GM23248 (cell line): ENCODE measurements at regions not wholly inside any gene's neighbourhood (a gene's known extent, or its start where the extent isn't known, plus 50 kb on each side); places are given as distances from the start of the nearest gene placed in this dataset.
A peak's percentile ranks its signal among the peaks of the same experiment; 100 is the strongest.
"Not testable (repeated sequence)": the region's sequence is repeated elsewhere in the genome, so short reads cannot be mapped to it uniquely, and the experiment has no call there.

Source experiments
- DNase-seq: peaks from one replicate; pipeline ENCODE4 v3.0.0-alpha.2; 2015
- H2AFZ ChIP-seq: fragments of 200-600 bp; sonication (generic); 2 replicates; pipeline ENCODE4 v1.6.1; 2016; ENCODE audit warnings: antibody characterized with exemption
- H3F3A ChIP-seq: fragments of 200-600 bp; sonication (generic); 2 replicates; pipeline ENCODE4 v1.6.1; 2016; ENCODE audit warnings: mild to moderate bottlenecking, antibody characterized with exemption, mixed run types; ENCODE audit not compliant: insufficient read depth
- H3K27ac ChIP-seq: fragments of 200-600 bp; sonication (generic); 2 replicates; pipeline ENCODE4 v1.5.1; 2016; ENCODE audit warnings: mild to moderate bottlenecking
- H3K27me3 ChIP-seq: fragments of 200-600 bp; sonication (generic); replicated peaks from 2 replicates; pipeline ENCODE4 v1.6.1; 2016; ENCODE audit warnings: mild to moderate bottlenecking; ENCODE audit not compliant: insufficient read depth
- H3K36me3 ChIP-seq: fragments of 200-600 bp; sonication (generic); 2 replicates; pipeline ENCODE4 v1.6.1; 2016; ENCODE audit warnings: low read depth, mild to moderate bottlenecking
- H3K4me1 ChIP-seq: fragments of 200-600 bp; sonication (generic); 2 replicates; pipeline ENCODE4 v1.6.1; 2016; ENCODE audit warnings: mild to moderate bottlenecking; ENCODE audit not compliant: insufficient read depth
- H3K4me2 ChIP-seq: fragments of 200-600 bp; sonication (generic); one replicate; pipeline ENCODE4 v1.6.1; 2016; ENCODE audit warnings: mild to moderate bottlenecking; ENCODE audit not compliant: unreplicated experiment
- H3K4me3 ChIP-seq: fragments of 200-600 bp; sonication (generic); 2 replicates; pipeline ENCODE4 v1.5.1; 2016; ENCODE audit warnings: mild to moderate bottlenecking
- H3K79me2 ChIP-seq: fragments of 200-600 bp; sonication (generic); 2 replicates; pipeline ENCODE4 v1.6.1; 2016; ENCODE audit warnings: mild to moderate bottlenecking; ENCODE audit not compliant: insufficient read depth
- H3K9ac ChIP-seq: fragments of 200-600 bp; sonication (generic); 2 replicates; pipeline ENCODE4 v1.6.1; 2016; ENCODE audit warnings: mild to moderate bottlenecking
- H3K9me2 ChIP-seq: fragments of 200-600 bp; sonication (generic); 2 replicates; pipeline ENCODE4 v1.6.1; 2016; ENCODE audit warnings: mixed run types, mild to moderate bottlenecking, moderate library complexity; ENCODE audit not compliant: insufficient read depth
- H3K9me3 ChIP-seq: fragments of 200-600 bp; sonication (generic); one replicate; pipeline ENCODE4 v1.6.1; 2017; ENCODE audit warnings: low read depth
- H4K20me1 ChIP-seq: fragments of 200-600 bp; sonication (generic); 2 replicates; pipeline ENCODE4 v1.6.0; 2016; ENCODE audit not compliant: insufficient read depth
- EZH2 ChIP-seq: fragments of 200-600 bp; sonication (generic); IDR thresholded peaks from 2 replicates; pipeline ENCODE4 v1.6.1; 2018; ENCODE audit warnings: antibody characterized with exemption, mild to moderate bottlenecking; ENCODE audit not compliant: insufficient read depth, poor library complexity, severe bottlenecking
- EZH2phosphoT487 ChIP-seq: fragments of 200-600 bp; sonication (generic); IDR thresholded peaks from 2 replicates; pipeline ENCODE4 v1.6.1; 2018; ENCODE audit warnings: antibody characterized with exemption, moderate library complexity, mild to moderate bottlenecking, low read depth; ENCODE audit not compliant: insufficient read depth
- WGBS, 2 experiments: methylation state at CpG; one replicate each; pipeline ENCODE4 v1.1.6; 2015 to 2017; ENCODE audit warnings: low lambda C conversion rate in 2 of 2, low coverage in 1 of 2; ENCODE audit errors: missing lambda C conversion rate in 2 of 2; 5-methylcytosine and 5-hydroxymethylcytosine counted together
- in situ Hi-C: fragments of 300-500 bp; cut with MboI; formaldehyde crosslinking; loops from 2 replicates; pipeline ENCODE4 v1.15.0; 2020

DNA sequence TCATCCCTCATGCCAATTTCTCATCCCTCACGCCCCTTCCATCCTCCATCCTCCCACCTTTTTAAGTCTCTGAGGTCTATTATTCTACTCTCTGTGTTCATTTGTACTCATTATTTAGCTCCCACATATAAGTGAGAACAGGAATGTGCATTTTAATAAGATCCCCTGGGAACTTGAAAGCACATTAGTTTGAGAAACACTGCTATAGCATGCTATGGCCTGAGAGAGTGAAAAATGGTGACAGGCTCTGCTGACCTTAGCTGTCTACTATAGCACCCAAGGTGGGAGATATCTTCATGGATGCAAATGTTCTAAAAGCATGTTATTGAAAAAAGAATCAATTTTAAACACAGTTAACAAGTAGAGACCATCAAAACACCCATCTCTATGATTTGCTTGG lies 712.0 kb downstream of the TFAP2A start:
- Histone ChIP-seq H3K4me2 (no peak overlapping the region), H3K79me2 (no peaks in the 10 kb centered on the region), H3K36me3 (no peaks in the 10 kb centered on the region), H4K20me1 (no peaks in the 10 kb centered on the region), H2AFZ (no peak overlapping the region), H3K27me3 (no peaks in the 10 kb centered on the region), H3K9me3 (no peaks in the 10 kb centered on the region), H3K9me2 (no peaks in the 10 kb centered on the region), H3K4me1 (no peaks in the 10 kb centered on the region), H3K9ac (no peak overlapping the region), H3K27ac (no peak overlapping the region), H3K4me3 (no peak overlapping the region), H3F3A (no peaks in the 10 kb centered on the region)
- TF ChIP-seq EZH2phosphoT487 (no peak), EZH2 (no peak)
- in situ Hi-C loops: no loop called here
- WGBS, 2 experiments: 17 to 29% methylated on average over 1 of the region's 1 CpG
- no peak for DNase-seq

DNA sequence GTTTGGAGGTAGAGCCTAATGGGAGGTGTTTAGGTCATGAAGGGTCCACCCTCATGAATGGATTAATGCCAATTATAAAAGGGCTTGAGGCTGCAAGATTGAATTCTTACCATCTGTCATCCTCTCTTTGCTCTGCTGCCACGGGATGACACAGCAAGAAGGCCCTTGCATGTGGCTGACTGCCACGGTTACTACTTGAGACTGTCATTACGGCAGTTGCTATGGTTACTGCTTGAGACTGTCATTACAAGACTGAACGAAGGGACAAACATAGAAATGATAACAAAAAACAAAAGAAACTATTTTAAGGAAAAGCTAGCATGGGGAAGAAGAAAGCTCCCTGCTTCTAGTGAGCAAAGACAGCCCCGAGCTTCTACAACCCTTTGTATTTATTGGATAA lies 715.0 kb downstream of the TFAP2A start:
- no peak overlapping the region for H3K9ac ChIP-seq
- H2AFZ ChIP-seq: no peak overlapping the region
- H3K9me3 ChIP-seq: no peaks in the 10 kb centered on the region
- no peaks in the 10 kb centered on the region for H3K36me3 ChIP-seq
- no peaks in the 10 kb centered on the region for H4K20me1 ChIP-seq
- no peaks in the 10 kb centered on the region for H3K9me2 ChIP-seq
- no peak overlapping the region for H3K4me3 ChIP-seq
- no peaks in the 10 kb centered on the region for H3K27me3 ChIP-seq
- H3K4me2 ChIP-seq: no peak overlapping the region
- H3K79me2 ChIP-seq: no peaks in the 10 kb centered on the region
- no peak for TF ChIP-seq EZH2phosphoT487
- TF ChIP-seq EZH2: no peak
- no peaks in the 10 kb centered on the region for H3K4me1 ChIP-seq
- in situ Hi-C loops: no loop called here
- H3K27ac ChIP-seq: no peak overlapping the region
- WGBS, 2 experiments: 8% methylated on average over 5 of the region's 5 CpGs
- H3F3A ChIP-seq: no peaks in the 10 kb centered on the region
- DNase-seq: peak; percentile 45

DNA sequence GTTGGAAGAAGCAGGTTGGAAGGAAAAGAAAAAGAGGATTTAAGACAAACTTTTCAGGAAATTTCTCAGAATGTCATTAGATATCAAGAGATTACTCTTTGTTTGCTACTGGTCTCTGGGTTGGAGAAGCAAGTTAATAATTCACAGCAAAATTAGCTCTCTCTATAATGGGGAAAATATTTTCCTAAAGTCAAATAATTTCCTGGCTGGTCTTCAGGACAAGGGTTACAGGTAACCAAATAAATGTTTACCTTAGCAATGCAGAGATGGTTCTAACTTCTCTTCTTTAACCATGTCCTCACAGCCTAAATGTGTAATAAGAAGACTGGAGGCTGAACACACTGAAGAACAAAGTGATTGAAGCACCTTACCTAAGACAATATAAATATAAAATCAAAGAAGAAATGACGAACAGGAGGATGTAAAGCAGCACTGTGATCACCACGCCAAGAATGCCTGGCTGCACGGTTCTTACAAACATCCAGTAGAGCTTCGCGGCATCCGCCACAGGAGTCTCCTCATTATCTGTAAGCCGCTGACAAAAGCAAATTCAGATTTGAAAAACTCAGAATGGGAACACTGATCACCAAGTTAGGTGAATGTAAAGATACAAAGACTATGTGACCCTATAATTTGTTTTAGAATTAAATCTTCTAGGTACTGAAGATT lies 717.5 kb downstream of the TFAP2A start:
- Histone ChIP-seq H3K27me3 (no peaks in the 10 kb centered on the region), H2AFZ (no peak overlapping the region), H3K4me1 (no peaks in the 10 kb centered on the region), H3K27ac (no peak overlapping the region), H3K79me2 (no peaks in the 10 kb centered on the region), H3K4me2 (no peak overlapping the region), H3K4me3 (no peak overlapping the region), H3K36me3 (no peaks in the 10 kb centered on the region), H3K9me2 (no peaks in the 10 kb centered on the region), H3K9ac (no peak overlapping the region), H4K20me1 (no peaks in the 10 kb centered on the region), H3F3A (no peaks in the 10 kb centered on the region), H3K9me3 (no peaks in the 10 kb centered on the region)
- 47 to 60% methylated on average over 7 of the region's 7 CpGs for WGBS, 2 experiments
- TF ChIP-seq EZH2phosphoT487: no peak
- TF ChIP-seq EZH2: no peak
- in situ Hi-C loops: no loop called here
- no peak for DNase-seq

DNA sequence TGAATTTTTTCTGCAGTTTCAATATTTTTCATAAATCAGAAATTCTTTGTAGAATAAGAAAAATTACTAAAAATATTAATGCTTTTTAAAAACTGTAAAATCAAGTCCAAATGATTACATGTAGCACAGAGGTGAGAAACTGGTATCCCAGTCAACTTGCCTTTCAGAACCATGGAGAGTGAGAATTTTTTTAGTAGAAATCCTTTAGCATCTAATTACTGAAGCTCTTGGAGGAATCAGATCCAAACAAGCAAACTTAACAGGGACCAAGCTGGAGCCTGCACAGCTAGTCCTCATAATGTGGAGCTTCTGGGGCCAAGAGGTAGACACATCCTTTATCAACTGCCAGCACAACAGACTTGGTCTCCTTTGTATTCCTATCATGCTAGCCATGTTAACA lies 724.5 kb downstream of the TFAP2A start:
- Histone ChIP-seq H3K9me3 (no peaks in the 10 kb centered on the region), H4K20me1 (no peaks in the 10 kb centered on the region), H3K27me3 (no peaks in the 10 kb centered on the region), H3K27ac (no peak overlapping the region), H3F3A (no peaks in the 10 kb centered on the region), H3K36me3 (no peaks in the 10 kb centered on the region), H3K79me2 (no peaks in the 10 kb centered on the region), H3K4me2 (no peak overlapping the region), H3K4me3 (no peak overlapping the region), H3K9ac (no peak overlapping the region), H3K4me1 (no peaks in the 10 kb centered on the region), H2AFZ (no peak overlapping the region), H3K9me2 (no peaks in the 10 kb centered on the region)
- in situ Hi-C loops: no loop called here
- TF ChIP-seq EZH2 (no peak), EZH2phosphoT487 (no peak)
- DNase-seq: no peak

DNA sequence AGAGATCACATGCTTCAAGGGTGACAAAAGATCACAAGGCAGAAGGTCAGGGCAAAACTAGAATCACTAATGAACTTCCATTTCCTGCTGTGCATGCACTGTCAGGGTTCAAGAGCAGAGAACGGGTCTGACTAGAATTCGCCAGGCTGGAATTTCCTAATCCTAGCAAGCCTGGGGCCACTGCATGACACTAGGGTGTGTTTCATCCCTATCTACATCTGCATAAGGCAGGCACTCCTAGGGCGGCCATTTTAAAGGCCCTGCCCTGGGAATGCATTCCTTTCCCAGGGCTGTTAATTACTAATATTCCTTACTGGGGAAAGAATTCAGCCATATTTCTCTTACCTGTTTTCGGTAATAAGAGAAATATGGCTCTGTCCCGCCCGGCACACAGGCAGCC lies 734.1 kb downstream of the TFAP2A start:
- H3K9ac ChIP-seq, DNase-seq, H3K27ac ChIP-seq, H3K4me1 ChIP-seq, H3F3A ChIP-seq, H3K4me2 ChIP-seq, H3K9me3 ChIP-seq, H3K27me3 ChIP-seq, H3K79me2 ChIP-seq, H3K9me2 ChIP-seq, H3K36me3 ChIP-seq, H4K20me1 ChIP-seq, H2AFZ ChIP-seq, in situ Hi-C loops, H3K4me3 ChIP-seq: not testable (repeated sequence)
- WGBS, 2 experiments: 52% methylated on average over 6 of the region's 6 CpGs
